OCI-LY1 (cell line): ENCODE measurements at regions not wholly inside any gene's neighbourhood (a gene's known extent, or its start where the extent isn't known, plus 50 kb on each side); places are given as distances from the start of the nearest gene placed in this dataset.

Source experiments
- H2AFZ ChIP-seq: fragments of 200-600 bp; sonication (generic), shearing (Covaris generic); 2 replicates; pipeline ENCODE4 v1.6.0; 2014; ENCODE audit warnings: antibody characterized with exemption, mild to moderate bottlenecking, low read length
- H3F3A ChIP-seq: fragments of 200-600 bp; sonication (generic), shearing (Covaris generic); 2 replicates; pipeline ENCODE4 v1.6.0; 2014; ENCODE audit warnings: mild to moderate bottlenecking, antibody characterized with exemption, low read length, moderate library complexity; ENCODE audit not compliant: insufficient read depth
- H3K27ac ChIP-seq: fragments of 200-600 bp; sonication (generic); 2 replicates; pipeline ENCODE4 v1.5.1; 2014; ENCODE audit warnings: low read length, mixed run types, mild to moderate bottlenecking, low read depth; ENCODE audit not compliant: poor library complexity, severe bottlenecking
- H3K27me3 ChIP-seq: fragments of 200-600 bp; sonication (generic); 2 replicates; pipeline ENCODE4 v1.6.0; 2014; ENCODE audit warnings: antibody characterized with exemption, mild to moderate bottlenecking, low read length, moderate library complexity; ENCODE audit not compliant: insufficient read depth
- H3K36me3 ChIP-seq: fragments of 200-600 bp; sonication (generic); 2 replicates; pipeline ENCODE4 v1.6.1; 2014; ENCODE audit warnings: mild to moderate bottlenecking, antibody characterized with exemption, low read length, moderate library complexity, mixed read lengths; ENCODE audit not compliant: insufficient read depth
- H3K4me1 ChIP-seq: fragments of 200-600 bp; sonication (generic); 2 replicates; pipeline ENCODE4 v1.5.1; 2014; ENCODE audit warnings: mild to moderate bottlenecking, low read length, moderate library complexity; ENCODE audit not compliant: insufficient read depth, severe bottlenecking
- H3K4me2 ChIP-seq: fragments of 200-600 bp; sonication (generic), shearing (Covaris generic); 2 replicates; pipeline ENCODE4 v1.6.1; 2014; ENCODE audit warnings: low read length
- H3K4me3 ChIP-seq: fragments of 200-600 bp; sonication (generic); 2 replicates; pipeline ENCODE4 v1.5.1; 2014; ENCODE audit warnings: low read length, low read depth, mild to moderate bottlenecking, mixed read lengths; ENCODE audit not compliant: poor library complexity, severe bottlenecking
- H3K79me2 ChIP-seq: fragments of 200-600 bp; shearing (Covaris generic); 2 replicates; pipeline ENCODE4 v1.6.1; 2016; ENCODE audit warnings: mixed run types, low read length, mixed read lengths; ENCODE audit not compliant: insufficient read depth
- H3K9ac ChIP-seq: fragments of 200-600 bp; sonication (generic), shearing (Covaris generic); 2 replicates; pipeline ENCODE4 v1.6.1; 2014; ENCODE audit warnings: mild to moderate bottlenecking, low read length, mixed read lengths
- H3K9me2 ChIP-seq: fragments of 200-600 bp; sonication (generic), shearing (Covaris generic); 2 replicates; pipeline ENCODE4 v1.6.1; 2014; ENCODE audit warnings: low read depth, mild to moderate bottlenecking, low read length, mixed read lengths
- H3K9me3 ChIP-seq: fragments of 200-600 bp; shearing (Covaris generic); 2 replicates; pipeline ENCODE4 v1.6.1; 2014; ENCODE audit warnings: low read length, mixed read lengths
- H4K20me1 ChIP-seq: fragments of 200-600 bp; sonication (generic), shearing (Covaris generic); 2 replicates; pipeline ENCODE4 v1.6.0; 2016; ENCODE audit warnings: mild to moderate bottlenecking, low read length; ENCODE audit not compliant: insufficient read depth
- EZH2 ChIP-seq: fragments of 200-600 bp; sonication (generic), shearing (Covaris generic); IDR thresholded peaks from 2 replicates; pipeline ENCODE4 v1.8.0; 2017; ENCODE audit warnings: borderline replicate concordance, mixed run types, mild to moderate bottlenecking, antibody characterized with exemption, low read length, moderate library complexity, mixed read lengths
- TF ChIP-seq, protein P1 (sequence below): fragments of 200-600 bp; sonication (generic), shearing (Covaris generic); IDR thresholded peaks from 2 replicates; pipeline ENCODE4 v1.5.1; 2017; ENCODE audit warnings: mild to moderate bottlenecking, antibody characterized with exemption, low read length, moderate library complexity, mixed read lengths

- Histone ChIP-seq H3K79me2 (no peaks in the 10 kb centered on the region), H4K20me1 (no peaks in the 10 kb centered on the region), H2AFZ (no peak overlapping the region), H3K9me3 (no peaks in the 10 kb centered on the region), H3K27me3 (no peaks in the 10 kb centered on the region), H3K36me3 (no peaks in the 10 kb centered on the region), H3K4me2 (no peak overlapping the region), H3K27ac (no peak overlapping the region), H3K4me1 (no peaks in the 10 kb centered on the region), H3K4me3 (no peak overlapping the region), H3K9ac (no peak overlapping the region), H3K9me2 (no peaks in the 10 kb centered on the region), H3F3A (no peaks in the 10 kb centered on the region)
- no peak for TF ChIP-seq EZH2
- TF ChIP-seq, protein P1, sequence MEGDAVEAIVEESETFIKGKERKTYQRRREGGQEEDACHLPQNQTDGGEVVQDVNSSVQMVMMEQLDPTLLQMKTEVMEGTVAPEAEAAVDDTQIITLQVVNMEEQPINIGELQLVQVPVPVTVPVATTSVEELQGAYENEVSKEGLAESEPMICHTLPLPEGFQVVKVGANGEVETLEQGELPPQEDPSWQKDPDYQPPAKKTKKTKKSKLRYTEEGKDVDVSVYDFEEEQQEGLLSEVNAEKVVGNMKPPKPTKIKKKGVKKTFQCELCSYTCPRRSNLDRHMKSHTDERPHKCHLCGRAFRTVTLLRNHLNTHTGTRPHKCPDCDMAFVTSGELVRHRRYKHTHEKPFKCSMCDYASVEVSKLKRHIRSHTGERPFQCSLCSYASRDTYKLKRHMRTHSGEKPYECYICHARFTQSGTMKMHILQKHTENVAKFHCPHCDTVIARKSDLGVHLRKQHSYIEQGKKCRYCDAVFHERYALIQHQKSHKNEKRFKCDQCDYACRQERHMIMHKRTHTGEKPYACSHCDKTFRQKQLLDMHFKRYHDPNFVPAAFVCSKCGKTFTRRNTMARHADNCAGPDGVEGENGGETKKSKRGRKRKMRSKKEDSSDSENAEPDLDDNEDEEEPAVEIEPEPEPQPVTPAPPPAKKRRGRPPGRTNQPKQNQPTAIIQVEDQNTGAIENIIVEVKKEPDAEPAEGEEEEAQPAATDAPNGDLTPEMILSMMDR: no peak
Observed at GRCh38 chr2:53516650-53517049, 251.0 kb upstream of the CHAC2 start.

DNA sequence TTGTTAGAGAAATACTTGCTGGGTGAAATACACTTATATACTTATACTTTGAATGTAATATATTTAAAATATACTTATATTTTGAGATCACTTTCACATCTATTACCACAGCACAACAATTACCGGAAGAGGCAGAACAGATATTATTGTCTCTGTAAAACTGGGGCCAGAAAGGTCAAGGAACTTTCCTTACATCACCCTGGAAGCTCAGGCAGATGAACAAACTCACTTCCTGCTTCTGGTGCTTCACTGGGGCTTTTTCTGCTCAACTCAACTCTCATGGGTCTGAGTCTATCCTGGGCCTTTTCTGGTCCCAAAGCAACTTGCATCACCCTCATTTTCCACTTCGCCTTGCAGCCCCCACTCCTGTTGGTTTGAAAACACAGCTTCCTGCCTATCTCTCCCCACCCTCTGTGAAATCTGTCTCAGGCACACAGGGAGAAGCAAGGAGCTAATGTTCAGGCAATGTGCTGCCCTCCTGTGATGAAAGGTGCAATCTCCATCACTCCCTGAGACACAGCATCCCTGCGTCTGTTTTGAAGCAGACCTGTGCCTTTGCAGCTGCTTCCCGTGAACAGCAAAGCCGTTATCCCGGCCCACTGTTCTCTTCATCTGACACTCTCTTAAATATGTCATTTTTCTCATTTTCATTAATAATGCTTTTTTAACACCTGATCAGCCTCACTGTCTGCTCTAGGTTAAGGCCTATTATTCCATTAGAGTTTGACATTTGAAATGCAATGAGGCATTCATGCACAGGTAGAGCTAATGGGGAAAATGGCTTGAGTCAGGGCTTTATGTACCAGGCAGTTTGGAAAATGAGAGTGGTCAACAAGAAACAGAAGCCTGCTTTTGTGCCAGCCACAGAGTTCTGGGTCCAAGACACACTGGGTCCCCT, 251.9 kb upstream of the CHAC2 start:
- no peak overlapping the region for H2AFZ ChIP-seq
- no peaks in the 10 kb centered on the region for H3K9me2 ChIP-seq
- H3K9ac ChIP-seq: no peak overlapping the region
- H3K36me3 ChIP-seq: no peaks in the 10 kb centered on the region
- TF ChIP-seq, protein P1: peak; percentile 5; the same call in 1 of the 2 replicates
- TF ChIP-seq EZH2: no peak
- no peaks in the 10 kb centered on the region for H3K4me1 ChIP-seq
- no peak overlapping the region for H3K4me3 ChIP-seq
- no peak overlapping the region for H3K27ac ChIP-seq
- no peak overlapping the region for H3K4me2 ChIP-seq
- no peaks in the 10 kb centered on the region for H4K20me1 ChIP-seq
- H3K9me3 ChIP-seq: no peaks in the 10 kb centered on the region
- H3F3A ChIP-seq: no peaks in the 10 kb centered on the region
- H3K27me3 ChIP-seq: no peaks in the 10 kb centered on the region
- no peaks in the 10 kb centered on the region for H3K79me2 ChIP-seq

GRCh38 chr2:53513167-53513666, 254.4 kb upstream of the CHAC2 start:
- no peaks in the 10 kb centered on the region for H3K4me1 ChIP-seq
- no peaks in the 10 kb centered on the region for H3K9me2 ChIP-seq
- H3K4me2 ChIP-seq: no peak overlapping the region
- no peak for TF ChIP-seq EZH2
- TF ChIP-seq, protein P1: no peak
- no peaks in the 10 kb centered on the region for H4K20me1 ChIP-seq
- H3K27me3 ChIP-seq: no peaks in the 10 kb centered on the region
- H3K9ac ChIP-seq: no peak overlapping the region
- no peaks in the 10 kb centered on the region for H3K79me2 ChIP-seq
- H3K9me3 ChIP-seq: no peaks in the 10 kb centered on the region
- H3K4me3 ChIP-seq: no peak overlapping the region
- H3K27ac ChIP-seq: no peak overlapping the region
- H3K36me3 ChIP-seq: no peaks in the 10 kb centered on the region
- no peak overlapping the region for H2AFZ ChIP-seq
- no peaks in the 10 kb centered on the region for H3F3A ChIP-seq
